ENCODE measurements at regions not wholly inside any gene's neighbourhood (a gene's known extent, or its start where the extent isn't known, plus 50 kb on each side); places are given as distances from the start of the nearest gene placed in this dataset.
"Not testable (repeated sequence)": the region's sequence is repeated elsewhere in the genome, so short reads cannot be mapped to it uniquely, and the experiment has no call there.

DNA sequence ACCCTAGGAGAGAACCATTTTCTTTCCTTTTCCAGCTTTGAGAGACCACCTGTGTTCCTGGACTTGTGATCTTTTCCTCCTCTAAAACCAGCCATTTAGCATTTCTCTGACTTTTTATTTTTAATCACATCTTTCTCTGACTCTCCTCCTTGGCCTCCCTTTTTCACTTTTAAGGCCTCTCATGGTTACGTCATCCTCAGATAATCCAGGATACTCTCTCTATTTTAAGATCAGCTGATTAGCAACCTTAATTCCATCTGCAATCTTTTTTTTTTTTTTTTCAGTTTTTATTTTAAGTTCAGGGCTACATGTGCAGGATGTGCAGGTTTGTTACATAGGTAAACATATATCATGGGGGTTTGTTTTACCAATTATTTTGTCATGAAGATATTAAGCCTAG lies 54.0 kb downstream of the RFPL4B start:
- DNase-seq: no peak

DNA sequence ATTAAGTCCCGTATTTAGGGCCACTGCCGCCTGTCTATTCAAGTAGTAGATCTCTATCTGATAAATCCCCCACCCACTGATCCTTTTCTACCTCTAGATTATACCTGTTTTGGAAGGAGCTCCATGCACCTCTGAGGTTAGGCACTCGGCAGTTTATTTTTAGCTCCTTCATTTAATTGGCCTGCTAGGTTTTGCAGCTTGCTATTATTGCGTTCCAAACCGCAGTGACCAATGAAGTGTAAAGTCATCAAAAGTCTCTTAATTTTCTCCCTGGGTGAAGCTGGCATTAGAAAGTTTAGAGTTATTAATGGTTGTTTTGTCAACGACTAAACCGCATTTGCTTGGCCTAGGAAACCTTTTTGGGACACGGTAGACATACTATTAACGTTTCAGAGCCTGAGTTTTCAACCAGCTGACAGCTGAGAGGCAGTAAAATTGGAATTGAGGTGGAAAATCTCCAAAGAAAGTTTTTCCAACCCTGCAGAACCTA lies 60.0 kb downstream of the RFPL4B start:
- peak; percentile 72 for DNase-seq

DNA sequence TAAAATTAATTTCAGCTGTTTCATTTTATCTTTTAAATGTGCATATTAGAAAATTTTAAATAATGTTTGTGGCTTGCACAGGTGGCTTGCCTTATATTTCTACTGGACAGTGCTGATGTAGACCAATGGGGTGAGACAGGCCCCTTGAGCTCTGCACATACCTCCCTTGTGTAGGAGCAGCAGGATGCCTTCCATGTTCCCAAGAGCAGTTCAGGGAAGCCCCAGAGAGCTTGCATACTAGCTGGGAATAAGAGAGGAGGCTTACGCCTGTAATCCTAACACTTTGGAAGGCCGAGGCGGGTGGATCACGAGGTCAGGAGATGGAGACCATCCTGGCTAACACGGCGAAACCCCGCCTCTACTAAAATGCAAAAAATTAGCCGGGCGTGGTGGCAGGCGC lies 61.4 kb downstream of the RFPL4B start:
- peak; percentile 34 for DNase-seq

DNA sequence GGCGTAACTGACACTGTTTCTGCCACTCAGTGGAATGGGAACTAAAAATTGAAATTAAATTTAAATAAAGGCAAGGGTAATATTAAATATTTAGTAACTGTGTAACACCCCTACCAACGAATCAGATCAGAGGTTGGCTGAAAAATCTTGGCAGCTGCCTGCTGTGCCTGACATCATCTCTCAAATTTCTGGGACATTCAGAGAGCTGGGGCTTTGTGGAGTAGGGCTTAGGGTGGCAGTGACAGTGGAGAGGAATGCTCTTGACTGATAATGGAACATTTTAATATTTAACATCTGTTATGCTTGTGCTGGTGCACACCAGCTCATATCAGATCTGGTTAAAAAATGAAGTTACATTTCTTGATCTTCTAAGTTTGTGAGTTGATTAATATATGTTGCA lies 62.2 kb downstream of the RFPL4B start:
- DNase-seq: peak; percentile 83

DNA sequence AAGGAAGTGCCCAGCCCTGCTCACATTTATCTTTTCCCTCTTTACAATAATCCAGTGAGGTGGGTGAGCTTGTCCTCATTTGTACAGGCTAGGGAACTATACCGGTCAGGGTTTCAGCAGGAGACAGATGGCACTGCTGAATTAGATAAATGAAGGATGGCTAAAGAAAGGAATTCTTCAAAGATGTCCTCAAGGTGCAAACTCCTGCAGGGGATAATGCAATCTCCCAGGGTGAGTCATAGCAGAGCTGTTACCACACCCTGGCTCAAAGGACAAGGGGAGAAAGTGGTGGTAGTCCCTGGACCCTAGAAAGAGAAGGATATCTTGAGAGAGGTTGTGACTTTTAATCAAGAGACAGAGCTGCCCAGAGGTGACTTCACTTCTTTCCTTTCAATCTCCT lies 66.7 kb downstream of the RFPL4B start:
- DNase-seq: no peak

DNA sequence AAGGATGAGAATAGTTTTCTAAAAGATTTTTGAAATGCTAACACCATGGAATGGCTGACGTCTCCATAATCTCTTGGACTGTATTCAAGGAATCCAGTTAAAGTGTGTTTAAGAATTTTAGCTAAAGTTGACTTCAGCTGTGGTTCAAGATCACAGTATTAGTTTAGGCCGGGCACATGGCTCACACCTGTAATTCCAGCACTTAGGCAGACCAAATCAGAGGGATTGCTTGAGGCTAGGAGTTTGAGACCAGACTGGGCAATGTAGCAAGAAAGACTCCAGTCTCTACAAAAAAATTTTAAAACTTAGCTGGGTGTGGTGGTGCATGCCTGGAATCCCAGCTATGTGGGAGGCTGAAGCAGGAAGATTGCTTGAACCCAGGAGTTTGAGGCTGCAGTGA lies 68.2 kb downstream of the RFPL4B start:
- DNase-seq: no peak

DNA sequence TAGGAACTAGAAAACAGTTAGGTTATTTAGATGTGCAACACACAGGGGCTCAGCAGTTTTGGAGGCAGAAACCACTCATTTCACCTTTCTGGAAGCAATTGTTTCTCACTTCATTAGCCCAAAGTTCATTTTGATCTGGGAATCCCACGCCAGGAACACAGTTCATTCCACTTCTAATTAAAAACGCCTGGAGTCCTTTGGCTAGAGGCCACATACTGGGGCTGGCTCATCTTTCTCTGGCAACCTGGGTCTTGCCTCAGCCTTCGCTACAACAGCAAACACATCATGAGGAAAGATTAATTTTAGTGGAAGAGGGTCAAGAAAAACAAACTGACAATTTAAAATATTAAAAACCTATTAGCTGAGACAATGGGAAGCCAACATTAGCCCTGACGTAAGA lies 69.7 kb downstream of the RFPL4B start:
- DNase-seq: no peak

DNA sequence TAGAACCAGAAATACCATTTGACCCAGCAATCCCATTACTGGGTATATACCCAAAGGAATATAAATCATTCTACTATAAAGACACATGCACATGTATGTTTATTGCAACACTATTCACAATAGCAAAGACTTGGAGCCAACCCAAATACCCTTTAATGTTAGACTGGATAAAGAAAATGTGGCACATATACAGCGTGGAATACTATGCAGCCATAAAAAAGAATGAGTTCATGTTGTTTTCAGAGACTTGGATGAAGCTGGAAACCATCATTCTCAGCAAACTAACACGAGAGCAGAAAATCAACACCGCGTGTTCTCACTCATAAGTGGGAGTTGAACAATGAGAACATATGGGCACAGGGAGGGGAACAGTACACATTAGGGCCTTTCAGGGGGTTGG lies 79.9 kb downstream of the RFPL4B start:
- not testable (repeated sequence) for DNase-seq

DNA sequence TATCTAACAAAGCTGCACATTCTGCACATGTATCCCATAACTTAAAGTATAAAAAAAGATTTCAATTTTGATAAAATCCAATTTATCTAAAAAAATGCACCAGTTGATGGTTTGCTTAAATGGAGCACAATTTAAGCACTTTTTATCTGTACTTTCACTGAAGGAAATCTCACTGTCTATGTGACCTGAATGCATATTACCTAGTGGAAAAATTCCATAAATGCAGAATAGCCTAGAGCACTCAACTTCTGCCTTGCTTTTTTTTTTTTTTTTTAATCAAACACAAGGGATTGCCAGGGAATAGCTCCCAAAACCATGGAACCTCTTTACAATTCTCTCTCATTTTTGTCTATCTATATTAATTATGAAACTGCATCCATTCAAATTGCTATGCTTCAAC lies 80.4 kb downstream of the RFPL4B start:
- no peak for DNase-seq

DNA sequence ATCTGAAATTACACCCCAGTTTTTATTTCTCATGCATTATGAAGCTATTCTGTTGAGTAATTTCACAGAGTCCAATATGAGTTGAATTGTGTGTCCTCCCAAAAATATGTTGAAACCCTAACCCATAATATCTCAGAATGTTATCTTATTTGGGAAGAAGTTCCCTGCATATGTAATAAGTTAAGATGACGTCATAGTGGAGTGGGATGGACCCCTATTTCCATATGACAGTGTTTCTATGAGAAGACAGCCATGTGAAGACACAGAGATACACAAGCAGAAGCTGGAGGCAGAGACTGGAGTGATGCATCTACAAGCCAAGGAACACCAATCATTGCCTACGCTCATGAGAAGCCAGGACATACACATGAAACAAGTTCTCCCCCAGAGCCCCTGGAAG lies 81.3 kb downstream of the RFPL4B start:
- no peak for DNase-seq

DNA sequence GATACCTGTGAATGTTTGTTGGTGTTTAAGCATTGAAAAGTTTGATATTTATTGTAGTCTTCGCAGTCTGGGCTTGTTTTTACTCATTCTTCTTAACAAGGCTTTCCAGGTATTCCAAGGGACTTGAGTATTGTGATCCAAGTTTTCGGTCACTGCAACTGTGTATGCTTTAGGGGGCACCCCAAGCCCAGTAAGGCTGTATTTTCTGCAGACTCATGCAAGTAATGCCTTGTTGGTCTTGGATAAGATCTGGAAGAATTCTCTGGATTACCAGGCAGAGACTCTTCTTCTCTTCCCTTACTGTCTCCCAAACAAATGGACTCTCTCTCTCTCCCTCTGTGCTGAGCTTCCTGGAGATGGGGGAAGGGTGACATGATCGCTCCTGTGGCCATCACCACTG lies 82.1 kb downstream of the RFPL4B start:
- no peak for DNase-seq

DNA sequence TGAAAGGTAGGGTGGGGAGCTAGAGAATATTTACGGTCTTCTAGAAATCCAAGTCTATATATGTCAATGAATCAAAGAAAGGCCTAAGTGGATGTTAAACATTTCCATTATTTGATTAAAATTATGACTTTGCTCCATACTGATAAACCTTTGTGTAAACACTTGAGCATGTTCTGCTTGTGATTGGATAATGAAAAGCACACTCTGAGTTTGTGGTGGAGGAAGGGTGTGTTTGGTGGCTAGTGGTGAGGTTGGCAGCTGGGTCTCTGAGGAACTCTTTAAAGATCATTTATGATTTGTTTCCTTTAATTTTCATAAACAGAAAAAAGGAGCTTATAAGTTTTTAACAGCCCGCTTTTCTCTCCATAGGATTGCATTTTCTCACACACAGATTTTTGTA lies 84.7 kb downstream of the RFPL4B start:
- no peak for DNase-seq

DNA sequence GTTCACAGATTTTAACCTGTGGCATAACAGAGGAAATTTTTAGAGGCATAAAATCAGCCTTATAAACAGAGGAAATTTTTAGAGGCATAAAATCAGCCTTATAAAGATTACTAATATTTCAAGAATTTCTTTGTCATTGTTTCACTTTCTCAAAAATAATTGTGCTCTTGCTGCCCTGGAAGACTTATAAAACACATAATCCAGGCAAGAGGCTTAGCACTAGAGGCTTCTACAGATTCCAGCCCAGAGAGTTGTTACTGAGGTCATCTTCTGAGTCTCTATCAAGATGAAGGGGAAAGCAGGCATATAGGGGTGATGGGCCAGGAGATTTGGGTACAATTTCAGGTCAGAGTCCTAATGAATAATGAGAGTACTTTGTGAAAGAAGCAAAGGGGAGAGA lies 85.7 kb downstream of the RFPL4B start:
- no peak for DNase-seq

DNA sequence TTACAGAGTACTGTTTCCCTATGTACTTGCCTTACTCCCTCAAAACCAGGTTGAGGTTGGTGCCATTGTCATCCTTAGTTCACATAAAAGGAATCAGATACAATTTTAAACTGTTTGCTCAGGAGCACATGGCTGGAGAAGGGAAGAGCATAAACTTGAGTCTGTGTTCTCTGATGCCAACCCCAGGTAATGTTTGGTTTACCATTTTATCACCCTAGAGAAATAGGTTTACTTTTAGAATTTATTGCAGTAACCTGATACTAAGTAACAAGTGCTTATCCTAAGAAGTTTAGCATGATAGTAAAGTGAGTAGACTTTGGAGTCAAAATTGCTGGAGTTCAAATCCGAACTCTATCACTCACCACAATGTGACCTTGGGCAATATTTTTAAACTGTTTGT lies 86.3 kb downstream of the RFPL4B start:
- no peak for DNase-seq

DNA sequence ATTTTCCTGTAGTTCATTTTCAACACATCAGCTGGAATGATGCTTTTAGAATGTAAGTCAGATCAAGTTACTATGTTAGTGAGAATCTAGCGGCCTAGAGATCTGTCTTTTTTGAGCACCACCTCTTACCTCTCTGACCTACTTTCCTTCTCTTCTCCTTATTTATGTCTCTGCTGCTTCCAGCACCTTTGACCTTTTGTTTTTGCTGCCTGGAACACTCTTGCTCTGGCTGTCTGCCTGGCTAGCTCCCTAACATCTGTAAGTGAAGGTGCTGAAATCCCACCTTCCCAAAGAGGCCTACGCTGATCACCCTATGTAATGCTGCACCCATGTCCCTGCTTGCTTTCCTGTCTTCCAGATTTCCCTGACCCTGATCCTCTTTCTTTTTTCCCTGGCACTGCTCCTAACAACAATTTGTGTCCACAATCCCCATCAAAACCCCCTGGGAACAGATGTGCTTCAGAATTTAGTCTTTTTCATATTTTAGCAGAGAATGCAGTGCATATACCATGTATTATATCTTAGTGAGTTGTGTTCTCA lies 87.8 kb downstream of the RFPL4B start:
- no peak for DNase-seq

DNA sequence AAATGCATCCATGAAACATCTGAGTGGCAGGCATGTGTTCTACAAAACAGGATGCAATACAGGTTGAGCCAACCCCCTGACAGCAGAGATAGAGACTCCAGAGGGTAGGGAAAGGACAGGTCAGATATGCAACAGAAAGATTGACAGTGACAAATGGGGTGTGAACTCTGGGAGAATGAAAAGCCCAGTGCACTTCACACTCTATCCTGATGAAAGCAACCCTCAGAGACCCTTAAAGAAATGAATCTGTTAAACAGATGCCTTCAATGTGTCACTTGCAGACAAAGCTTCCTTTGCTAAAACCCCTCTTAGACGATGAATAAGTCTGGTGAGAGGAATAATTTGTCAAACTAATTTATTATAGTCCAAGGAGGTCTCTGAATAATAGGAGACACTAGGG lies 89.9 kb downstream of the RFPL4B start:
- DNase-seq: peak; percentile 77

DNA sequence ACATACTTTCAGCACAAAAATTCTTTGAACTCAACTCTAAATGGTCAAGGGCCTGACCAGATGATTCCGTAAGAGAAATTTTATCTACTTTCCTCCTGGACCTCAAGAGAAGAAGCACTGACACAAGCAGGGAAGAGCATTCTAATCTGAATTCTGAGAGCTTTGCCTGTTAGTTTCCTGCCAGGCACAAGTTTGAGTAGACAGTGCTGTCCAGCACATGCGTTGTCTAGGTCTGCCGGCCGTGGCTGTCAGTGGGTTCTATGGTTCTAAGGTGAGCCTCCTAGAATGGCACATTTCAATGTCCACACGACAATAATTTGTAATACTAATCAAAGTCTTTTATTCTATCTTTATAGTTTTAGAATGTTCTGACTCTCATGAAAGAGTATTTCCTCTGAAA lies 91.9 kb downstream of the RFPL4B start:
- peak; percentile 5 for DNase-seq

DNA sequence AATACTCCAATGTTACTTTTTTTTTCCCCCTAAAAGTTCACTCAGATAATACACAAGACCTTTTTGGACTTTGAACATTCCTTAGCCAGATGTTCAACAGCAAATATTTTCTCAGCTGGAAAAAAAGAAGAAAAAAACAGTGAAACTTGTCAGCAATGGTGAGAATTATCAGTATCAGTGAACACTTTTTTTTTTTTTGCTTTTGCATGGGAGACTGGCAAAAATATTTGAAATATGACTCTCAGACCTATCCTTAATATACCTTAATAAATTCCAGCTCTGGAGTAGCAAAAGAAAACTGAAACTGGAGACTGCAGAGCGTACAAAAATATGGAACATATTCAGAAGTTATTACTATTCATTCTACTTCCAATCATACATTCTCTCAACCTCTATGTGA lies 92.3 kb downstream of the RFPL4B start:
- peak; percentile 25 for DNase-seq

DNA sequence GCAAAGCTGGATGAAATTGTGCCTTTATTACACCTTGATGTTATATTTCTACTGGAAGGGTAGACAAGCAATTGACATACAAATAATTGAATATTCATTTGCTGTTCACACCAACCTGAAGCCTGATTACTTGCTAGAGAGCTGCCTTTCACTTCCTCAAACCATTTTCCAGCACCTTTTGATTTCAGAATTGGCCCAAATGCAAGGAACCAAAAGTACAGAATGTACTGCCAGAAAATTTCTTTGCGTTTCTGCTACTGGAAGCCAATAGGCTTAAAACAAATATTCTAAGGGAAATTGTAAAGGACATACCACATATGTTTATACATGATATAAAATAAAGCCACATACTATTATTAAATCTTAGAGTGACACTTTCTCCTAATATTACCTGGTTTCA lies 94.5 kb downstream of the RFPL4B start:
- peak; percentile 43 for DNase-seq

DNA sequence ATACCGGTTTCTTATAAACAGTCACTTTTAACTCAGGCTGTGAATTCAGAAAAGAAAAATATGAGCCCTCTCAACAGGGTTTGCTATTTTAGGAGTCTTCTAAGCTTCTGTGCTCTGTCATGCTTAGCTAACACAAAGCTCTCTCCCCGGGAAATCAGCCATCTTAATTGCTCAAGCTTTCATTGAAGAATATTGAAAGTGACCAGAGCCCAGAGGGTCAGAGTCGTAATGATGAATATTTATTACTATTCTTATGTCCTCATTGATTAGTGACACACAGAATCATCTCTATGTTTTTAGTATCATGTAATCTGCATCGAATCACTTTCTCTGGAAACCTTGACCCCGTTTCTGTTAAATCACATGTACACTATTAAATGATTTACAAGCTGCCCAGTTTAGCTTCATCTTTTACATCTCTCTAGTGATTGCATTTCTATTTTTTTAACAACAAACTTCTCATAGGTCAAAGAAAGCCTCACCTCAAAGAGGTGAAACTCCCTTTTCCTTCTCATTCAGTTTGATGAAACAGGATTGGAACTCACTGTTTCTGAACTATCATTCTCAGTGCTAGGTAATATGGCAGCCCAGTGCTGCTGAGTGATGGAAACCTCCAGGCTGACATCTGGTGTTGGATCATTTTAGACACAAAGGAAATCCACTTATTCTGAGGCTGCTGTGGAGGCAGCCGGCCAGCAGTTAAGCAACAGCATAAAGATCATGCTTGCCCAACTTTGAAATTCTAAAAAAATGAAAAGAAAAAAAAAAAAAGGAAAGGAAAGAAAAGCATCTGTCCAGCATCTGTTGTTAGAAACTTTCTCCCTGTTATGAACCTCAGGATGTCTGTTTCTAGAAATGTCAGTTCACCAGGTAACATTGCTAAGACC lies 96.3 kb downstream of the RFPL4B start:
- peak; percentile 92 for DNase-seq

DNA sequence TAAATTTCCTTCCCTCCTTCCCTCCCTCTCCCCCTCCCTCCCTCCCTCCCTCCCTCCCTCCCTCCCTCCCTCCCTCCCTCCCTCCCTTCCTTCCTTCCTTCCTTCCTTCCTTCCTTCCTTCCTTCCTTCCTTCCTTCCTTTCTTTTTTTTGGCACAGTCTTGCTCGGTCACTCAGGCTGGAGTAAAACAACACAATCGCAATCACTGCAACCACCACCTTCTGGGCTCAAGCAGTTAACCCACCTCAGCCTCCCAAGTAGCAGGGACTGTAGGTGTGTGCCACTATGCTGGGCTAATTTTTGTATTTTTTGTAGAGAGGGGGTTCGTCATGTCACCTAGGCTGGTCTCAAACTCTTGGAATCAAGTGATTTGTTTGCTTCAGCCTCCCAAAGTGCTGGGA lies 101.7 kb downstream of the RFPL4B start:
- DNase-seq: not testable (repeated sequence)

DNA sequence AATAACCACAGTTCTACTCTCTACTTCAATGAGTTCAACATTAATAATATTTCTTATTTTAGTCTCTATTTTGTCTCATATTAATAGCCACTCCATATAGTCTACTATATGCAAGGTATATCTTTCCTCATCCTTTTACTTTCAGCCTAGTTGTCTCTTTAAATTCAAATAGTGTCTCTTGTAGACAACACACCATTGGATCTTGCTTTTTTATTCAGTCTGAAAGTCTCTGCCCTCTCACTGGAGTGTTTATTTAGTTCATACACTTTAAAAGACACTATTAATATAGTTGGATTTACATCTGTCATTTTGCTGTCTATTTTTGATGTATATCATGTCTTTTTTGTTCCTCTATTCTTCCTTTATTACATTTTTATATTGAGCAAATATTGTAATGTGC lies 103.5 kb downstream of the RFPL4B start:
- no peak for DNase-seq

DNA sequence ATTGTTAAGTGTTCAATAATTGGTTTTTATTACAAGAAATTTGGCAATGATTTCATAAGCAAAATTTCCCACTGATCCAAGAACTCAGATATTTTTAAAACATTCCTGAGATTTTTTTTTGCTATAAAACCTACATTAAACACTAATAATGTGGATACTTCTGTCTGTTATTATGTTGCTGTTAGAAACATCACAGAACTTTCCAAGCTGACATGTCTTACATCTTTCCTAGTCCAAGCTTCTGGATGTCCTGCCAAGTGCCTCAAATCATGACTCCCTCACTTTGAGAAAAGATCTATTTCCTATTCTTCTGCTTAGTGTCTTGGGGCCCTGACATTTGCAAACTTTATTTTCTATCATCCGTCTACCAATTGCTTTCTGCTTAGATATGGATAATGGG lies 110.8 kb downstream of the RFPL4B start:
- no peak for DNase-seq

DNA sequence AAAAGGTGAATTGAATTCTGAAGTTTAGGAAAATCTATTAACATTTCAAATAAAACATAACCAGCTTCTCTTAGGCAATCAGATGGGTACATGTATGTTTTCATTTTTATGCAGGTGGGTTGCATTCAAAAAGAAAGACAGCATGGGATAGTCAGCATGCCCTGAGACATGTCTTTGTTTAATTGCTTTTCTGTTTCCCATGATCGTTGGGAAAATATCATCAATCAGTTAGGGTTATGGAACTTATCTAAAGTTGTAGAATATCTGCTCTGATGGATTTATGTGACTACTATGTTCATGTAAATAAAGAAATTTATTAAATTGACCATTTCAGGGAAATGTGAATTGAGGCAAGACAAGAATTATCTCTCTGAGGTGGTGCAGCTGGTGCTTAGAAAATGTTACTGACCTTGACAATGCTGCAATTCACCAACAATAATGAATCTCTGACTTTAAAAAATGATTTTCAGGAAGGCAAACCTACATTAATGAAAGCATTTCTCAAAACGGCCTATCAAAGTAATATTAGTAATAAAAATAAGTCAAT lies 112.7 kb downstream of the RFPL4B start:
- DNase-seq: no peak

All from eye (tissue), 1 donor.